NCI-H82 treated with DMSO at 0.1 percent for 48 hours (cell line): ENCODE measurements at regions not wholly inside any gene's neighbourhood (a gene's known extent, or its start where the extent isn't known, plus 50 kb on each side); places are given as distances from the start of the nearest gene placed in this dataset.
"Not testable (repeated sequence)": the region's sequence is repeated elsewhere in the genome, so short reads cannot be mapped to it uniquely, and the experiment has no call there.

ENCODE experiments used
- DNase-seq: peaks from one replicate; lab custom pipeline; 2025; ENCODE audit not compliant: unreplicated experiment; lab: John Stamatoyannopoulos, UW

DNA sequence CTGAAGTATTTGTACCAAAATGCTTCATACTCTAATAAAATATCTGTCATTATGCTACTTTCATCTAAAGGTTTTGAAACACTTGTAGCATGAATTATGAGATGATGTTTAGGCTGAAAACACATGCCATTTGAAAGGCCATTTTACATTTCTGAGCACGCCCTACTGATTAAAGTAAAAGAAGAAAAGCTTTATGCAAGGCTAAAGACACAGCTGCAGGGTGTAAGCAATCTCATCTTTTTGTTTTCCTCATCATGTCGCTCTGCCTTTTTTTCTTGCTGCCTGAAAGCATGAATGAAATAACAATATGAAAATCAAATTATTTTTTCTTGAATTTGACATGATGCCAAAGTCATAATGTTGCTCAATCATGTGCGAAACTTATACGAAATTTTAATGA lies 148.6 kb upstream of the ARG1 start:
- DNase-seq, result no peak

DNA sequence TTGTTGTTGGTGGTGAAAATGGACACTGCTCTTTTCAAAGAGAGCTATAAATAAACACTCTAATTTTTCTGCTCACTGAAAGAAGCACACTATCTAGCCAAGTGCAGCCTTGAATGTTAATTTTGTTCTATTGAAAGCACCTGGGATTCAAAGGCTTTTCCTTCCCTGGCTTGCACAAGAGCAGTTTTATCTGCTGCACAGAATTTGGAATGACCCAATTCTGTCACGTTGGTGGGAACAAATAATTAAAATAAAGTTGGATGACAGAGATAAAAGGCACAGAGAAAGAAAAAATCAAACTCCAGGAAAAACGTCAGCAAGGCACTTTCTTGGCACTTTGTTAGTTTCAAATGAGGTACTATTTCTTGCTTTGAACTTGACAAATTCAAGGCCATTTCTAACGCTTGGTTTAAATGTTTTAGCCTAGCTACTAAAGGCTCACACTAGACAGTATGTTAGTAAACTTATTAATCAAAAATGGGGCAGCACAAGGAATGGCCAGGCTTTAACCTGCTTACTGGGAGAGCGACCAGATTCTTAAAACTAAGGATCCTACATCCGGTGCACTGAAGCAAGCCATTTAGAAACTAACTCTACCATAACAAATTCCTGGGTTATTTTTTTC lies 145.5 kb upstream of the ARG1 start:
- DNase-seq, result no peak

DNA sequence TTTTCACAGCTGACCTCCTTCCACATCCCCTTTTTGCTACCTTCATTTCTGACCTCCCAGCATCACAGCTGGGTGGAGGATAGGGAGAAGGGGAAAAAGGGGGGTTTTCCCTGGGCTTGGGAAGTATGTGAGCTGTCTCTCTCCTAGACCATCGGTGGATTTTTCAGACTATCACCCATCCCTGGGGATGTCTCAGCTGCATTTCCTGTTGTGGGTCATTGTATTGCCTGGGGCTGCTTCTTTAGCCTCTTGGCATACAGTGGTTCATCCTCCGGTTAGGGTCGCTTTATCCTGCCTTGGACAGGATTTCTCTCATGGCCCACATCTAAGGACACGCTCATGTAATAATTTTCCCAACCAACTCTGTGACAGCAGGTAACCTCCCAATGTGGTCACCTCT lies 142.5 kb upstream of the ARG1 start:
- no peak for DNase-seq

DNA sequence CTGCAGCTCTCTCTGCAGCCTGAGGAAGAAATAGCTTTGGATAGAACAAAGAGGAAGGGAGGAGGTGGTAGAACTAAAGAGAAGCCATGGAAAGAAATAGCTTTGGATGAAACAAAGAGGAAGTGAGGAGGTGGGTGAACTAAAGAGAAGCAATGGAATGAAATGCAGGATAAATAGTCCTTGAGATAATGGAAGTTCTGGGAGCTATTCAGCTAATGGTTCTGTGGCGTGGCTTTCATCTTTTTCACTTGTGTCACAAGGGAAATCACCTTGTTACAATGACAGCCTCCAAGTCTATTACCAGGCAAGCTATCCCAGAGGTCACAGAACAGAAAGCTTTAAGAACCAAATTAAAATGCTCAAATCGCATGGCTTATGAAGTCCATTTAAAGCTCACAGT lies 141.3 kb upstream of the ARG1 start:
- DNase-seq, result no peak

DNA sequence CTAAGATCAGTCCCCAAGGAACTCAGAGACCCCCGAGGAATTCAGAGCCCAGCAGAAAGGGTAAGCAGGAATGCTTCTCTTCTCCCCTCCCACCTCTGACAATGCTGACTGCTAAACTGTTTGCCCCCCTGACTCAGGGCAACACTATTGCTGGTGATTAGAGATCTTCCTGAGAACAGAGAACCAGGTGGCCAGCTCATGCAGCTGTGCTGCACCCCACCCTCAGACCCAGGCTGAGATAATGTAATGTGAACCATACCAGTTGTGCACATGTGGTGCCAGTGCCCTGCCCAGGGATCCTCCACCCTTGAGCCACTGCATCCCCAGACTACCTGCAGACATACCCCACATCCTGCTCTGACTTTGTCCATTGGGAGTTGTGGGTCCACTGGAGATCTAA lies 139.1 kb upstream of the ARG1 start:
- no peak for DNase-seq

DNA sequence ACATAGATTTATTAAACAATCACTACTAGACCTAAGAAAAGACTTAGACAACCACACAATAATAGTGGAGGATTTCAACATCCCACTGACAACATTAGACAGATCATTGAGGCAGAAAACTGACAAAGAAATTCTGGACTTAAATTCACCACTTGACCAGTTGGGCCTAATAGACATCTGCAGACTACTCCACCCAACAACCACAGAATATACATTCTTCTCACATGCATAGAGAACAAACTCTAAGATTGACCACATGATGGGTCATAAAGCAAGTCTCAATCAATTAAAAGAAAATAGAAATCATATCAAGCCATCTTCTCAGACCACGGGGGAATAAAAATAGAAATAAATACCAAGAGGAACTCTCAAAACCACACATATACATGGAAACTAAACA lies 136.7 kb upstream of the ARG1 start:
- DNase-seq, result no peak

DNA sequence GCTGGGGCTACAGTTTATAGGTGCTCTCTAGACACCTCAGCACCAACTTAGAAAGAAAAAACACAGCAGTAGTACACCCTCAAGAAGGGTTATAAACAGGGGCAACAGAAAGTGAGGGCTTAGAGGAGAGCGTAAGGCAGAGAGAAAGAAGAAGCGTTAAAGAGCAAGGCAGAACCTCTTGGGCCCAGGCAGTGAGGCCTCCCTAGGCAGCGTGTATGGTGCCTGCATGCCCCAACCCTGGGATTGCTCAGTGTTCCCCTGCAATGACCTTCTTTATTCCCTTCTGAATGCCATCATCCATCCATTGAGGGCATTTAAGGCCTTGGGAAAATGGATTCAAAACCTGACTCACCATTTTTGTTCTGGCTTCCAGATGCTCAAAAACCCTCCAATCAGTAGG lies 130.0 kb upstream of the ARG1 start:
- no peak for DNase-seq

DNA sequence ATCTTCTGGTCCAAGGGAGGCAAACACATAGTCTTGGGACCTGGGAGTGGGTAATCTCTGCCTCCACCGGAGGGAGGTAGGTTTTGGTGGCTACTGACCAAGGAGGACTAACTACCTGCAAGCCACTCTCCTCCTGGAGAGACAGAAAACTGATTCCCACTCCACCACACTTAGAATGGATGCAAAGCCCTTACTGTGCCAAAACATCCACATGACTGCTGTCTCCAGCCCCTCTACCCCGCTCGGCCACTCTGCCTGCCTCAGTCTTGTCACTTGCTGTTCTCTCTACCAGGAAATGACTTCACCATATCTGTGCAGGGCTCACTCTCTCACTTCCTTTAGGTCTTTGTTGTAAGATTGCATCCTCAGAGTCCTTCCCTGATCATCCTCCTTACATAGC lies 129.5 kb upstream of the ARG1 start:
- no peak for DNase-seq

DNA sequence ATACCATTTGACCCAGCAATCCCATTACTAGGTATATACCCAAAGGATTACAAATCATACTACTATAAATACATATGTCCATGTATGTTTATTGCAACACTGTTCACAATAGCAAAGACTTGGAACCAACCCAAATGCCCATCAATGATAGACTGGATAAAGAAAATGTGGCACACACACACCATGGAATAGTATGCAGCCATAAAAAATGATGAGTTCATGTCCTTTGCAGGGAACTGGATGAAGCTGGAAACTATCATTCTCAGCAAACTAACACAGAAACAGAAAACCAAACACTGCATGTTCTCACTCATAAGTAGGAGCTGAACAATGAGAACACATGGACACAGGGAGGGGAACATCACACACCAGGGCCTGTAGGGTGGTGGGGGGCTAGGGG lies 127.7 kb upstream of the ARG1 start:
- not testable (repeated sequence) for DNase-seq

DNA sequence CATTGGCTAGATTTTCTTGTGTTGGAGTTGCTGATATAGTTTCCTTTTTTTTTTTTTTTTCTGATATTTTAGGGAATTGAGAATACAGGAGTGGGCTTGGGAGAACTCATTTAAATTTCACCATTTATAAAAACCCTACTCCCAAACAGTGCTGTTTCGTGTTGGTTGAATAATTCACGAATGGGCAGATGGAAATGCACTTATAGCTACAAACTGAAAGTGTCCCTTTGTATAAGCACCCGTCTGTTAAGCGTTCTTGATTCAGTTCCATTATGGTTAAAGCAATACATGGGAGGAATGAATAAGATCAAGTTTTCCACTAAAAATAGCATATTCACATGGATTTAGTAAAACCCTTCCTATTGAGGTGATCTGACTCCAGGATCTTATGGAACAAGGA lies 122.2 kb upstream of the ARG1 start:
- DNase-seq, result no peak

DNA sequence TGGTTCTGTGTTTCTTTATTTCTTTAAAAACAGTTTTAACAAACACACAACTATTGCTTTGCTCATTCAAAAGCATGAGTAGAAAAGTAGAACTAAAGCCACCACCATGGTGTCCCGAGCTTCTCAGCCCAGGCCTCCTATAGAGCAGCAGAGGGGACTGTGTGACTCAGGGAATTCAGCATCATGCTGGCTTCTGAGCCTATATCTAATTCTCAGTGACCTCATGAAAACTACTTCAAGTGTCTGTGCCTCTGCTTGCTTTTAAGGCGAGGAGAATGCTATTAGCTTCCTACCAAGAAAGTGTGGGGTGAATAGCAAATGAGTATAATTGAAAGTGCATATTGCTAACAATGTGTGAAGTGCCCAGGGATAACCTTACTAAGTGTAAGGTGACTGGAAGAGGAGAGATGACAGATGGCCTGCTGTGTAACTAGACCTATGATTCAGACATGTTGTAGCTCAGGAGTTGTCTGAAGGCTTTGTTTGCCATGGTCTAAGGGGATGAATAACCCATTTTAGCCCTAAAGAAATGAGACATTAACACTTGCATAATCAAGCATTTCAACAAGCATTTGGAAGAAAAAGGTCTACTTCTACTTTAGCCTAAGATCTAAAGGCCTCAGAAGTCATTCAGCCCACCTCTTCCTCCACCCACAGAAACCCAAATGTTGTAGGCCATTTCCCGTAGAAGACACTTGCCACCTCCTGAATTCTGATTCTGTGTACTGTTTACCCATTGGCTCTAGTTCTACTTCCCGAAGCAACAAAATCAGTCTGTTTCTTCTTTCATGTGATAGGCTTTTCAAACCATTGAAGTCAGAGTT lies 121.5 kb upstream of the ARG1 start:
- no peak for DNase-seq

DNA sequence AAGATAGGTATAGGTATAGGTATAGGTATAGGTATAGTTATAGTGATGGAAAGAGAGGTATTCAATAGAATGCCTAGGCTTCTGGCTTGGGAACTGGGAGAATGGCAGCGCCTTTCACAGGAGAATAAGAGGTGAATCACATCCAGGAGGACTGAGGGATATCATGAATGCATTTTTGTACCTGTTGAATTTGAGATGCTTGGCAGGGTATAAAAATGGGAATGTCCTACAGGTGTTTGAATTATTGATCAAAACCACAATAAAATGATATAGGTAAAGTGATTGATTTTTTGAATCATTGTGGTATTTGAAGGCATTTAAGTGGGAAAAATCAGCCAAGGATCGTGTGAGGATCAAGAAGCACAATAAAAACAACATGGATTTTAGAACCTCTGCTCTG lies 119.2 kb upstream of the ARG1 start:
- no peak for DNase-seq

DNA sequence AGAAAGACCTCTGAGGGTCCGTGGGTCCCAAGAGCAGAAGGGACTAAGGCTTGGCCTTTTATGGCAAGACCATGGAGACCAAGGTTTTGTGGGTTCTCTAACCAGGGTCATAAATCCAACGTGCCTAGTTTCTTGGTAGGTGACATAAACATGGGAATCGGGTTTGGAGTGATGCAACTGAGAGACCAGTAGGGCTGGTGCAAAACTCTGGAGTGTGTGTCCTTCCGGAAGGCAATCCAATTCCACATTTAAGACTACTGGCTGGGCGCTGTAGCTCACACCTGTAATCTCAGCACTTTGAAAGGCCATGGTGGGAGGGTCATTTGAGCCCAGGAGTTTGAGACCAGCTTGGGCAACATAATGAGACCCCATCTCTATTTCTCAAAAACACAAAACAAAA lies 116.5 kb upstream of the ARG1 start:
- DNase-seq, result no peak

DNA sequence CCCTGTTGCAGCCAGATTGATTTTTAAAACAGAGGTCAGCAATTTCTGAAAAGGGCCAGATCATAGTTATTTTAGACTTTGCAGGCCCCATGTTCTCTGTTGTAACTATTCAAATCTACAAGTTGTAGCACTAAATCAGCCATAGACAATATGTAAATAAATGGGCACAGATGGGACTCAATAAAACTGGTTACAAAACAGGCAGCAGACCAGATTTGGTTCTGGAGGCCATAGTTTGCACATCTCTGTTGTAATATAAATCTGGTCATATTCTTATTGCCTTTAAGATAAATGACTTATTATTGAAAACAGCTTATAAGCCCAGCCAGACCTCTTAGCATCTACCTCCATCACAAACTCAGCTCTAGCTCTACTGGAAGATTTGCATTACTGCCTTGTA lies 114.0 kb upstream of the ARG1 start:
- no peak for DNase-seq

DNA sequence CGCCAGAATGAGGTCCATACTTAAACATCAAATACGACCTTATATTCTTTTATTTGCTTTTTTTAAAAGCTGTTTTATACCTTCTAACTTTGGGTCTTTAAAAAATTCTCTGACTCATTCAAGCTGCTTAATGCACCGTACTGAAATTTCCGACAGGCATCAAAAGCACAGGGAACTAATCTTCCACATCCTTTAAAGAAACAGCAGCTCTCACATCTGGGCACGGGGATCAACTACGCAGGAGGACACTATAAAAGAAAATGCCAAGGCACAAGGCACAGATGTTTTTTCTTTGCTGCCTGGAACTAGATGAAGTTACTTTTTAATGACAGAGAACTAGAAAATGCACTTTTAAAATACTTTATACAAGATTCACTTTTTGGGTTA lies 112.4 kb upstream of the ARG1 start:
- no peak for DNase-seq

DNA sequence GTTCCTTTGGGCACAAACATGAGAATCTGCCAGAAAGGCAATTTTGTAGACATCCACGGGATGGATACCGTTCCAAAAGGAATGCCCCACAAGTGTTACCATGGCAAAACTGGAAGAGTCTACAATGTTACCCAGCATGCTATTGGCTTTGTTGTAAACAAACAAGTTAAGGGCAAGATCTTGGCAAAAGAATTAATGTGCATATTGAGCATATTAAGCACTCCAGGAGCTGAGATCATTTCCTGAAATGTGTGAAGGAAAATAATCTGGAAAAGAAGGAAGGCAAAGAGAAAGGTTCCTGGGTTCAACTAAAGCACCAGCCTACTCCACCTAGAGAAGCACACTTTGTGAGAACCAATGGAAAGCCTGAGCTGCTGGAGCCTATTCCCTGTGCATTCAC lies 103.9 kb upstream of the ARG1 start:
- no peak for DNase-seq

DNA sequence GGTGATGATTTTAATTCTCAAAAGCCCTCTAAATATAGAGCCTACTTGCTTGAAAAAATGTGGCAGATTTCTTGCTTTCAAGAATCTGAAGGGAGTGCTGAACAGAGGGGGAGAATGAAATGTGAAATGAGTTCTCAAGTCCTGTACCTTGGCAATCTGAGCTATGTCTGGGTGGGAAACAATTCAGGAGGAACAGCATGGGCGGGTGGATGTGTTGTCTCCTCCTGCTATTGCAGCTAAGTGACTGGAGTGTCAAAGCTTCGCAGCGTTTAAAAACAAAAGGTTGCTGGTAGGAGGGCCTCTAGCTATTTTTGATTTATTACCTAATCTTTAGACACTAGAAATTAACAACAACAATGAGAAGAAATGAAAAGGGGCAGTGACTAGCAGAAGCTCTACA lies 102.5 kb upstream of the ARG1 start:
- DNase-seq, result no peak

DNA sequence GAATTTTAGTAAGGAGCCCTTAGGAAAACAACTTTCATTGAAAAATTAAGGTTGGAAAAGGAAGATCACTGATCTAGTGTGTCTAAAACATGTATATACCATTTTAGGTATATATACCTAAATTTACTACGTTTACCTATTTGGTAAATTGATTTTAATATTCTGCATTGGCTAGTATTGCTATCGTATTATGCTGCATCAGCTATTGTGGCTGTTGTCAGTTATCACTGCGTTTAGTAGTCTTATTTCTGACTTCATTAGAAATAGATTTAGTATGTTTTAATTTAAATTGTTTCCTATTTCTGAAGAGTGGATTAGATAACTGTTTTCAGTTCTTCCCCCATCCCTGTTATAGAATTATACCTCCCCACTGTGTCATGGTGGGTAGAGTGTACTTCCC lies 101.7 kb upstream of the ARG1 start:
- DNase-seq, result no peak

DNA sequence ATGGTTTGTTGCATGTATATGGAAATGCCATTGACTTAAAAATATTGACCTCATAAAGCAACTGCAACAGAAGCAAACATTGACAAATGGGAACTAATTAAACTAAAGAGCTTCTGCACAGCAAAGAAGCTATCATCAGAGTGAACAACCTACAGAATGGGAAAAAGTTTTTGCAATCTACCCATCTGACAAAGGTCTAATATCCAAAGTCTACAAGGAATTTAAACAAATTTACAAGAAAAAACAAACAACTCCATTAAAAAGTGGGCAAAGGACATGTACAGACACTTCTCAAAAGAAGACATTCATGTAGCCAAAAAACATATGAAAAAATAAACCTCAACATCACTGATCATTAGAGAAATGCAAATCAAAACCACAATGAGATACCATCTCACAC lies 99.7 kb upstream of the ARG1 start:
- DNase-seq, result not testable (repeated sequence)

DNA sequence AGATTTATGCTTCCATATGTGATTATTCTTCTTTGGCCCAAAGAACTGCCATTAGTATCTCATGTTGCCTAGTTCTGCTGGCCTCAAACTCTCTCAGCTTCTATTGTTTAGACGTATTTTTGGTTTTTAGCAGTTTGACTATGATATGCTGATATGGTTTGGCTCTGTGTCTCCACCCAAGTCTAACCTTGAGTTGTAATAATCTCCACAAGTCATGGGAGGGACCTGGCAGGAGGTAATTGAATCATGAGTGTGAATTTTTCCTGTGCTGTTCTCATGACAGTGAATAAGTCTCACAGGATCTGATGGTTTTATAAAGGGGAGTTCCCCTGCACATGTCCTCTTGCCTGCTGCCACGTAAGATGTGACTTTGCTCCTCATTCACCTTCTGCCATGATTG lies 96.7 kb upstream of the ARG1 start:
- DNase-seq, result no peak

DNA sequence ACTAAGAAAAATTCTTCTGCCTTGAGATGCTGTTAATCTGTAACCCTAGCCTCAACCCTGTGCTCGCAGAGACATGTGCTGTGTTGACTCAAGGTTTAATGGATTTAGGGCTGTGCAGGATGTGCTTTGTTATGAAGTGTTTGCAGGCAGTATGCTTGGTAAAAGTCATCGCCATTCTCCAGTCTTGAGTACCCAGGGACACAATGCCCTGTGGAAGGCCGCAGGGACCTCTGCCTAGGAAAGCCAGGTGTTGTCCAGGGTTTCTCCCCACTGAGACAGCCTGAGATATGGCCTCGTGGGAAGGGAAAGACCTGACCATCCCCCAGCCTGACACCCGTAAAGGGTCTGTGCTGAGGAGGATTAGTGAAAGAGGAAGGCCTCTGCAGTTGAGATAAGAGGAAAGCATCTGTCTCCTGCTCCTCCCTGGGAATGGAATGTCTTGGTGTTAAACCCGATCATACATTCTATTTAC lies 94.2 kb upstream of the ARG1 start:
- DNase-seq, result peak; percentile 87

DNA sequence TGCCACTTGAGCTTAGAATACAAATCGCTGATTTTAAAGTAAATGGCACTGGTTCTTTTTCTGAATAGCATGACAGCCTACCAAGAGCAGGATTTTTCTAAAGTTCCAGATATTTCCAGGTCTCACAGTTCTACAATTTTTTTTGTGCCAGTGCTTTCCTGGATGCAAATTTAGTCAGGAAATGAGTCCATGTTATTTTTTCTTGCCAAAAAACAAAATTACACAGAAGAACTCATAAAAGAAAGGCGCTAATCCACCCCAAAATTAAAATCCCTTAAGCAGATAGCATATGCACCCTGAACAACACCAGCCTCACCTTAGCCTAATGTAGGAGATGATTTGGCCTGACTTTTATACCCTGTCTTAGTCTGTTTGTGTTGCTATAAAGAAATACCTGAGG lies 86.4 kb upstream of the ARG1 start:
- no peak for DNase-seq

DNA sequence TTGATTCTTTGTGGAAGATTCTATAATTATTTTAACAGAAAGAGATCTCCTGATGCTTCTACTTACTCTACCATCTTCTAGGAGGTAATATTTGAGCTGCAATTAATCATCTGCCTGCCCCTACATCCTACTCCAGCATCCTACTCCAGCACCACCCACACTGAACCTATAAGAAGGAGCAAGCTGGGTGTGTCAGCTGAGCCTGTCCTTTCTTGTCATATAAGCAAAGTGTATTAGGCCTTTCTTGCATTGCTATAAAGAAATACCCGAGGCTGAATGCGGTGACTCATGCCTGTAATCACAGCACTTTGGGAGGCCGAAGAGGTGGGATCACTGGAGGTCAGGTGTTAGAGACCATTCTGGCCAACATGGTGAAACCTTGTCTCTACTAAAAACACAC lies 84.2 kb upstream of the ARG1 start:
- no peak for DNase-seq
